ENCODE measurements at regions not wholly inside any gene's neighbourhood (a gene's known extent, or its start where the extent isn't known, plus 50 kb on each side); places are given as distances from the start of the nearest gene placed in this dataset.
"Not testable (repeated sequence)": the region's sequence is repeated elsewhere in the genome, so short reads cannot be mapped to it uniquely, and the experiment has no call there.

GRCh38 chr2:44071454-44072046 lies 75.8 kb upstream of the LRPPRC start:
- Mint-ChIP-seq H3K27me3 (peaks cover 8% of the 10 kb centered on the region), H3K27ac (no peak overlapping the region), H3K9me3 (peaks cover 5% of the 10 kb centered on the region), H3K4me3 (no peak overlapping the region), H3K4me1 (ENCODE audit: low read depth) (no peaks in the 10 kb centered on the region), H3K36me3 (ENCODE audit: low read depth) (peaks cover 4% of the 10 kb centered on the region)

- not testable (repeated sequence) for H3K27ac Mint-ChIP-seq; H3K36me3 Mint-ChIP-seq (ENCODE audit: low read depth); H3K4me1 Mint-ChIP-seq (ENCODE audit: low read depth); H3K27me3 Mint-ChIP-seq; H3K9me3 Mint-ChIP-seq; H3K4me3 Mint-ChIP-seq
Measured at GRCh38 chr2:44073667-44074066, 77.9 kb upstream of the LRPPRC start.

DNA sequence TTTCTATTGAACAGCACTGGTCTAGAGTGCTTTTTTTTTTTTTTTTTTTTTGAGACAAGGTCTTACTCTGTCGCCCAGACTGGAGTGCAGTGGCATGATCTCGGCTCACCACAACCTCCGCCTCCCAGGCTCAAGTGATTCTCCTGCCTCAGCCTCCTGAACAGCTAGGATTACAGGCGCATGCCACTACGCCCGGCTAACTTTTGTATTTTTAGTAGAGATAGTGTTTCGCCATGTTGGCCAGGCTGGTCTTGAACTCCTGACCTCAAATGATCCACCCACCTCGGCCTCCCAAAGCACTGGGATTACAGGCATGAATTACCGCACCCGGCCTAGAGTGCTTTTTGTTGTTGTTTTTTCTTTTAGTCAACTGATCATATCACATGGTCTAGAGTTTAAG lies 79.0 kb upstream of the LRPPRC start:
- not testable (repeated sequence) for H3K27ac Mint-ChIP-seq; H3K36me3 Mint-ChIP-seq (ENCODE audit: low read depth); H3K27me3 Mint-ChIP-seq; H3K4me1 Mint-ChIP-seq (ENCODE audit: low read depth); H3K4me3 Mint-ChIP-seq; H3K9me3 Mint-ChIP-seq

DNA sequence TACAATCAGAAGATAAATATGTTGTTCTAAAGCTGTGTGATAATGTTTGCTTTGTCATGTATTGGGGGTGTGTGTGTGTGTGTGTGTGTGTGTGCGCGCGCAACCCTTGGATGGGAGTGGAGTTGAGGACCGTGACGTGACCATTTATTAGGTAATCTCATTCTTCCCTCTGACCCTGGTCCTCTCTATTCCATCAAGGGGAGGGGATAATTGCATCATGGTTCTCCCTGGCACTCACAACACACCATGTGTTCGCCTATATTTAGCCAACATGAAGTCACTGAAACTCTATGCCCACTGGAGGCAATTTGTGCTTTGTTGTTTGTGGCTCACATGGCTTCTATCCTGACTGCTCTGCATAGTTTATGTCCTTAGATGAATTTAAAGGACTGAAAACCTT lies 79.8 kb upstream of the LRPPRC start:
- Mint-ChIP-seq H3K4me3 (no peak overlapping the region), H3K27me3 (peaks cover under 1% of the 10 kb centered on the region), H3K9me3 (no peaks in the 10 kb centered on the region), H3K36me3 (ENCODE audit: low read depth) (no peaks in the 10 kb centered on the region), H3K4me1 (ENCODE audit: low read depth) (no peaks in the 10 kb centered on the region), H3K27ac (no peak overlapping the region)

DNA sequence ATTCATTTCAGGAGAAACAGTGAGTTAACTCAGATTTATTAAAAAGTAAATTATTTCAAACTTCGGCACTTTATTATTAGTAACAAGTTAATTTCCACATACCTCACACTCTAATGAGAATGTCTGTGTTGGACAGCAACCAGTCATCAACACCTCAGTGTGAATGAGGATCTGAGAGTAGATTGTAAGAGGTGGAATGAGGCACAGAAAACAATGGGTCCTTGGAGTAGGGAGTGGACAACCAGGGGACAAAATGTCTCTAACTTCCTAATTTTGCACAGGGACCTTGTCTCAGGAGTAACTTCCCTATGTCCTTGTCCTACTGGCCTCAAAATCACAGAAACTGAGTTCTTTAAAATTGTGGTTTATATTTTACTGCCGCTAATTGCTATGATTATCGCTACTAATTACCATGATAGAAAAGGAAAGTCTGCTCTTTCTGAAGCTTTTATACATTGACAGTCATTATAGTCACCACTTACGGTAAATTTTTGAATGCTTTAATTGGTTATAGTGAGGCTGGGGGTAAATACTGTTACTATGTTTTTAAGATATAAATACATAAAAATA lies 82.2 kb upstream of the LRPPRC start:
- peaks cover 8% of the 10 kb centered on the region for H3K4me1 Mint-ChIP-seq (ENCODE audit: low read depth)
- no peaks in the 10 kb centered on the region for H3K27me3 Mint-ChIP-seq
- H3K36me3 Mint-ChIP-seq (ENCODE audit: low read depth) = no peaks in the 10 kb centered on the region
- no peak overlapping the region for H3K27ac Mint-ChIP-seq
- no peaks in the 10 kb centered on the region for H3K9me3 Mint-ChIP-seq
- H3K4me3 Mint-ChIP-seq = no peak overlapping the region

DNA sequence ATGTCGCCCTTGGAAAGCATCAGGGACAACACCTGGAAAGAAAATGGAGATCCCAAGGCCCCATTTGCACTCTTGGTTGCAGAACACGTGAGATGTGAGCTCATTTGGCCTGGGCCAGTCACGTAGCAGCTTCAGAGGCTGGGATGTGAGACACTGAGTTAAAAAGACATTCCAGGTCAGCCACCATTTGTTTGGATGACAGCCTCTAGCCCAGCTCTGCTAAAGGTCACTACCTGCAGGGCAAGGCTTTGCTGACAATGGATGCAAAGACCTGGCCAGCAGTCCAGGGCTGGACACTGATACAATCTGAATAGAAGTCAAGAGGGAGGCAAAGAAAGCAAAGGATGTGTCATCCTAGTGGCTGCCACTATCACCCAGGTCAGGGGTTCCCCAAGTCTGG lies 83.9 kb upstream of the LRPPRC start:
- Mint-ChIP-seq H3K4me3 (no peak overlapping the region), H3K27me3 (no peaks in the 10 kb centered on the region), H3K36me3 (ENCODE audit: low read depth) (no peaks in the 10 kb centered on the region), H3K4me1 (ENCODE audit: low read depth) (peaks cover 8% of the 10 kb centered on the region), H3K27ac (no peak overlapping the region), H3K9me3 (no peaks in the 10 kb centered on the region)

DNA sequence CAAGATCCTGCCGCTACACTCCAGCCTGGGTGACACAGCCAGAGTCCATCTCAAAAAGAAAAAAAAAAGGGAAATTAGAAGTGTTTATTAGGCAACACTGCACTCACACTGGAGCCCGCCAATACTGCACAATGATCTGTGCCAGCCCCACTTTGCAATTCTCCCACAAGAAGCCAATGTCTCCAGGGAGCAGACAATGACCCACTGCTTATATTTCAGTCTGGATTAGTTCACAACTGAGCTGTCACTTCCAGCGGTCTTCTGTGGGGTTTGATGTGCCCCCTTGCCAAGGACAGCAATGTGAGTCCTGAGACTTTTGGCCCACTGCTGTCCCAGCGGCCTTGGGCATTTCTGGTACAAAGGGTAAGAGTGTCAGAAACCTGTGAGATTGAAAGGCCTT lies 85.6 kb upstream of the PPM1B start:
- Mint-ChIP-seq H3K36me3 (ENCODE audit: low read depth) (no peaks in the 10 kb centered on the region), H3K27me3 (no peaks in the 10 kb centered on the region), H3K4me1 (ENCODE audit: low read depth) (peaks cover 14% of the 10 kb centered on the region), H3K4me3 (no peak overlapping the region), H3K27ac (no peak overlapping the region), H3K9me3 (no peaks in the 10 kb centered on the region)

GRCh38 chr2:44084850-44085249 lies 83.8 kb upstream of the PPM1B start:
- Mint-ChIP-seq H3K4me1 (ENCODE audit: low read depth) (peaks cover 14% of the 10 kb centered on the region), H3K9me3 (no peaks in the 10 kb centered on the region), H3K4me3 (no peak overlapping the region), H3K36me3 (ENCODE audit: low read depth) (no peaks in the 10 kb centered on the region), H3K27me3 (no peaks in the 10 kb centered on the region), H3K27ac (no peak overlapping the region)

DNA sequence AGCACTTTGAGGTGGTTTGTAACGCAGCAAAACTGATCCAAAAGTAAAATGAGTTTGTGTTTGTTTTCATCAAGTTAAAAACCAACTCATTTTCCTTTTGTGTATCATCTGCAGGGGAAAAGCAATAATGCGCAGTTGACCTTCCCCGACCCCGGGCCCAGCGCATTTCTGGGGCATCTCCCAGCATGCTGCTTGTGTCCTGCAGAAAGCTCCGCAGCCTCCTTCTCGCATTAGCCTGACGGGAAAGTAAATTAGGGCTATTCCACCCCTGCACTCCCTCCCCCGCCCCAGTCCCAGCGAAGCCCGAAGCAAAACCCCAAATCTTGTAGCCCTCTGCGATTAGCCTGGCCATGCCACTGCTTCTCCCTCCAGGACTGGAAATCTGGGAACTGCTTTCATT lies 82.0 kb upstream of the PPM1B start:
- Mint-ChIP-seq H3K9me3 (no peaks in the 10 kb centered on the region), H3K27ac (no peak overlapping the region), H3K27me3 (no peaks in the 10 kb centered on the region), H3K36me3 (ENCODE audit: low read depth) (no peaks in the 10 kb centered on the region), H3K4me1 (ENCODE audit: low read depth) (peaks cover 20% of the 10 kb centered on the region), H3K4me3 (no peak overlapping the region)

- no peaks in the 10 kb centered on the region for H3K9me3 Mint-ChIP-seq
- peak overlapping the region; percentile 70 for H3K4me3 Mint-ChIP-seq
- H3K27ac Mint-ChIP-seq = no peak overlapping the region
- no peaks in the 10 kb centered on the region for H3K27me3 Mint-ChIP-seq
- H3K36me3 Mint-ChIP-seq (ENCODE audit: low read depth) = no peaks in the 10 kb centered on the region
- H3K4me1 Mint-ChIP-seq (ENCODE audit: low read depth) = peaks cover 16% of the 10 kb centered on the region
Measured at GRCh38 chr2:44087036-44087713, 81.5 kb upstream of the PPM1B start.

DNA sequence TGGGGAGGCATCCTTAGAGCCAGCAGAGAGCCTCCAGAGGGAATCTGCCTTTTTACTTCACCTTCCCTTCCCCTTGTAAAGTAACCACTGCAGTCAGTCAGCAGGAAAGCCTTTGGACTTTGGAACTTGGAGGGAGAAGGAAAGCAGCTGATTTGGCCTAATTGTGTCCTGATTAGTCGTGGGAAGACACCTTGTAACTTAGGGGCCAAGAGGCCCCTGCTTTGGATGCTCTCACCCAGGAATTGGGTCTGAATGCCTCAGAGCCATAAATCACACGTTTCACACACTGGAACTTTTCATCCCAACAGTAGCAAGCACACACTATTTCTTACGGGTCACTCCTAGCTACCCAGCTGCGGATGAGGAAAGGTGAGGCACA lies 81.0 kb upstream of the PPM1B start:
- Mint-ChIP-seq H3K27me3 (no peaks in the 10 kb centered on the region), H3K4me3 (peak overlapping the region; percentile 70), H3K36me3 (ENCODE audit: low read depth) (no peaks in the 10 kb centered on the region), H3K9me3 (no peaks in the 10 kb centered on the region), H3K4me1 (ENCODE audit: low read depth) (peaks cover 16% of the 10 kb centered on the region), H3K27ac (no peak overlapping the region)

DNA sequence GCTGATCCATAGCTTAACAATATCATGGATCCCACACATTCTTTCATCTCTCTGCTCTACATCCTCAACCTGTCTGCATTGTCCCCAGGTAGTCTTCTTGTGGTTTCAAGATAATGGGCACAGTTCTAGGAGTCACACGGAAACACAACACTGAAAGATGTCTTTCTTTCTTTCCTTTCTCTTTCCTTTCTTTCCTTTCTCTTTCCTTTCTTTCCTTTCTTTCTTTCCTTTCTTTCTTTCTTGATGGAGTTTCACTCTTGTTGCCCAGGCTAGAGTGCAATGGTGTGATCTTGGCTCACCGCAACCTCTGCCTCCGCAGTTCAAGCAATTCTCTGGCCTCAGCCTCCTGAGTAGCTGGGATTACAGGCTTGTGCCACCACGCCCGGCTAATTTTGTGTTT lies 76.2 kb upstream of the PPM1B start:
- not testable (repeated sequence) for H3K36me3 Mint-ChIP-seq (ENCODE audit: low read depth); H3K4me3 Mint-ChIP-seq; H3K27ac Mint-ChIP-seq; H3K27me3 Mint-ChIP-seq; H3K9me3 Mint-ChIP-seq
- H3K4me1 Mint-ChIP-seq (ENCODE audit: low read depth) = peaks cover 15% of the 10 kb centered on the region

GRCh38 chr2:44093970-44094369 lies 74.7 kb upstream of the PPM1B start:
- no peak overlapping the region for H3K27ac Mint-ChIP-seq
- no peaks in the 10 kb centered on the region for H3K36me3 Mint-ChIP-seq (ENCODE audit: low read depth)
- H3K9me3 Mint-ChIP-seq = no peaks in the 10 kb centered on the region
- H3K4me1 Mint-ChIP-seq (ENCODE audit: low read depth) = peaks cover 15% of the 10 kb centered on the region
- no peak overlapping the region for H3K4me3 Mint-ChIP-seq
- no peaks in the 10 kb centered on the region for H3K27me3 Mint-ChIP-seq

GRCh38 chr2:44097322-44097907 lies 71.3 kb upstream of the PPM1B start:
- no peaks in the 10 kb centered on the region for H3K27me3 Mint-ChIP-seq
- no peak overlapping the region for H3K27ac Mint-ChIP-seq
- H3K4me3 Mint-ChIP-seq = no peak overlapping the region
- peaks cover 14% of the 10 kb centered on the region for H3K4me1 Mint-ChIP-seq (ENCODE audit: low read depth)
- no peaks in the 10 kb centered on the region for H3K9me3 Mint-ChIP-seq
- no peaks in the 10 kb centered on the region for H3K36me3 Mint-ChIP-seq (ENCODE audit: low read depth)

GRCh38 chr2:44098050-44098449 lies 70.6 kb upstream of the PPM1B start:
- H3K27ac Mint-ChIP-seq = no peak overlapping the region
- no peaks in the 10 kb centered on the region for H3K36me3 Mint-ChIP-seq (ENCODE audit: low read depth)
- H3K9me3 Mint-ChIP-seq = no peaks in the 10 kb centered on the region
- H3K4me3 Mint-ChIP-seq = no peak overlapping the region
- peaks cover 14% of the 10 kb centered on the region for H3K4me1 Mint-ChIP-seq (ENCODE audit: low read depth)
- H3K27me3 Mint-ChIP-seq = no peaks in the 10 kb centered on the region

GRCh38 chr2:44098891-44099290 lies 69.8 kb upstream of the PPM1B start:
- H3K9me3 Mint-ChIP-seq = no peaks in the 10 kb centered on the region
- H3K27me3 Mint-ChIP-seq = no peaks in the 10 kb centered on the region
- H3K4me1 Mint-ChIP-seq (ENCODE audit: low read depth) = peaks cover 14% of the 10 kb centered on the region
- no peak overlapping the region for H3K4me3 Mint-ChIP-seq
- H3K36me3 Mint-ChIP-seq (ENCODE audit: low read depth) = no peaks in the 10 kb centered on the region
- H3K27ac Mint-ChIP-seq = no peak overlapping the region

Measured in stimulated activated naive CD8-positive, alpha-beta T cell treated with anti-CD3 and anti-CD28 coated beads, Interleukin-15, Interleukin-2, amounts not matched to agents 100 ng/mL and 50 ng/mL, for 24 hours (primary cell).